NCI-H2227 (cell line): ENCODE measurements at regions not wholly inside any gene's neighbourhood (a gene's known extent, or its start where the extent isn't known, plus 50 kb on each side); places are given as distances from the start of the nearest gene placed in this dataset.

ENCODE experiments used
- DNase-seq: peaks from one replicate; lab custom pipeline; 2025; ENCODE audit not compliant: unreplicated experiment; lab: John Stamatoyannopoulos, UW

- no peak for DNase-seq
Measured at GRCh38 chr16:9366048-9366969, 274.9 kb downstream of the HAPSTR1 start.

GRCh38 chr16:9370061-9370491, 278.6 kb downstream of the HAPSTR1 start:
- DNase-seq, result no peak

- no peak for DNase-seq
Measured at GRCh38 chr16:9371713-9372448, 280.4 kb downstream of the HAPSTR1 start.

GRCh38 chr16:9372934-9373890, 281.8 kb downstream of the HAPSTR1 start:
- DNase-seq, result no peak

GRCh38 chr16:9374061-9374460, 282.6 kb downstream of the HAPSTR1 start:
- no peak for DNase-seq

GRCh38 chr16:9378876-9379275, 287.4 kb downstream of the HAPSTR1 start:
- no peak for DNase-seq

- no peak for DNase-seq
Measured at GRCh38 chr16:9380221-9380620, 288.8 kb downstream of the HAPSTR1 start.

- DNase-seq, result no peak
Measured at GRCh38 chr16:9381399-9381798, 290.0 kb downstream of the HAPSTR1 start.

GRCh38 chr16:9381905-9382304, 290.5 kb downstream of the HAPSTR1 start:
- no peak for DNase-seq

GRCh38 chr16:9383281-9383680, 291.8 kb downstream of the HAPSTR1 start:
- no peak for DNase-seq

- DNase-seq, result no peak
Measured at GRCh38 chr16:9384141-9384540, 292.7 kb downstream of the HAPSTR1 start.

GRCh38 chr16:9389543-9390207, 298.2 kb downstream of the HAPSTR1 start:
- DNase-seq, result no peak

GRCh38 chr16:9392956-9393355, 301.5 kb downstream of the HAPSTR1 start:
- no peak for DNase-seq

GRCh38 chr16:9393591-9393990, 302.1 kb downstream of the HAPSTR1 start:
- no peak for DNase-seq

GRCh38 chr16:9395958-9396359, 304.5 kb downstream of the HAPSTR1 start:
- no peak for DNase-seq

GRCh38 chr16:9399573-9399972, 308.1 kb downstream of the HAPSTR1 start:
- no peak for DNase-seq

GRCh38 chr16:9401173-9401572, 309.7 kb downstream of the HAPSTR1 start:
- DNase-seq, result no peak

- DNase-seq, result no peak
Measured at GRCh38 chr16:9402293-9402860, 310.9 kb downstream of the HAPSTR1 start.

- DNase-seq, result no peak
Measured at GRCh38 chr16:9404811-9405210, 313.4 kb downstream of the HAPSTR1 start.
